GM06990 (cell line): ENCODE measurements at regions not wholly inside any gene's neighbourhood (a gene's known extent, or its start where the extent isn't known, plus 50 kb on each side); places are given as distances from the start of the nearest gene placed in this dataset.

Experiments
- DNase-seq: peaks from one replicate; pipeline ENCODE4 v3.0.0-alpha.2; 2011; ENCODE audit not compliant: insufficient read length; ENCODE audit errors: extremely low read depth
- H3K27me3 ChIP-seq: replicated peaks from 2 replicates; pipeline ENCODE4 v1.6.0; 2011; ENCODE audit warnings: low read length; ENCODE audit not compliant: control insufficient read depth, insufficient read depth
- H3K36me3 ChIP-seq: 2 replicates; pipeline ENCODE4 v1.5.1; 2011; ENCODE audit warnings: low read length; ENCODE audit not compliant: control insufficient read depth, insufficient read depth
- H3K4me3 ChIP-seq: replicated peaks from 2 replicates; pipeline ENCODE4 v1.5.1; 2011; ENCODE audit warnings: low read depth, mild to moderate bottlenecking, control low read depth, low read length
- CTCF ChIP-seq: IDR thresholded peaks from 2 replicates; pipeline ENCODE4 v1.5.1; 2011; ENCODE audit warnings: low read length, control low read depth, mild to moderate bottlenecking, inconsistent platforms; ENCODE audit not compliant: insufficient read depth, poor library complexity, severe bottlenecking

- no peak for DNase-seq
- TF ChIP-seq CTCF = no peak
- H3K36me3 ChIP-seq = no peaks in the 10 kb centered on the region
- H3K4me3 ChIP-seq = no peak overlapping the region
- no peaks in the 10 kb centered on the region for H3K27me3 ChIP-seq
Measured at GRCh38 chr6:85191656-85192055, 258.2 kb upstream of the NT5E start.

- H3K36me3 ChIP-seq = no peaks in the 10 kb centered on the region
- no peaks in the 10 kb centered on the region for H3K27me3 ChIP-seq
- H3K4me3 ChIP-seq = no peak overlapping the region
- no peak for DNase-seq
- TF ChIP-seq CTCF = no peak
Measured at GRCh38 chr6:85186546-85187175, 263.2 kb upstream of the NT5E start.

- H3K36me3 ChIP-seq = no peaks in the 10 kb centered on the region
- H3K27me3 ChIP-seq = no peaks in the 10 kb centered on the region
- no peak overlapping the region for H3K4me3 ChIP-seq
- no peak for TF ChIP-seq CTCF
- DNase-seq = no peak
Measured at GRCh38 chr6:85185977-85186376, 263.9 kb upstream of the NT5E start.

- no peak overlapping the region for H3K4me3 ChIP-seq
- DNase-seq = no peak
- no peak for TF ChIP-seq CTCF
- no peaks in the 10 kb centered on the region for H3K27me3 ChIP-seq
- H3K36me3 ChIP-seq = no peaks in the 10 kb centered on the region
Measured at GRCh38 chr6:85183841-85184240, 266.0 kb upstream of the NT5E start.

GRCh38 chr6:85172705-85173104 is 277.2 kb upstream of the NT5E start:
- no peak for DNase-seq
- TF ChIP-seq CTCF = no peak

GRCh38 chr6:85172161-85172560 is 277.7 kb upstream of the NT5E start:
- no peak overlapping the region for H3K4me3 ChIP-seq
- no peaks in the 10 kb centered on the region for H3K27me3 ChIP-seq
- H3K36me3 ChIP-seq = no peaks in the 10 kb centered on the region
- no peak for DNase-seq
- no peak for TF ChIP-seq CTCF

More at GRCh38 chr6:85172705-85173104, 277.2 kb upstream of the NT5E start:
- Histone ChIP-seq H3K4me3 (no peak overlapping the region), H3K27me3 (no peaks in the 10 kb centered on the region), H3K36me3 (no peaks in the 10 kb centered on the region)
